Thyroid gland (tissue), 4 donors: ENCODE measurements at regions not wholly inside any gene's neighbourhood (a gene's known extent, or its start where the extent isn't known, plus 50 kb on each side); places are given as distances from the start of the nearest gene placed in this dataset.

Experiments
- CTCF ChIP-seq, 6 experiments: fragments of 200-600 bp in 3 of 6; fragments of 450-650 bp in 3 of 6; sonication (generic) in 3 of 6; IDR thresholded peaks; one replicate each; pipeline ENCODE4 v1.5.1; 2016 to 2019; ENCODE audit warnings: antibody characterized with exemption in 6 of 6, mild to moderate bottlenecking in 2 of 6, inconsistent platforms in 1 of 6, moderate library complexity in 1 of 6
- POLR2A ChIP-seq, 2 donors: fragments of 450-650 bp; IDR thresholded peaks; one replicate each; pipeline ENCODE4 v1.6.1; 2017; ENCODE audit warnings: antibody characterized with exemption in 2 of 2, mild to moderate bottlenecking in 2 of 2, moderate library complexity in 1 of 2

DNA sequence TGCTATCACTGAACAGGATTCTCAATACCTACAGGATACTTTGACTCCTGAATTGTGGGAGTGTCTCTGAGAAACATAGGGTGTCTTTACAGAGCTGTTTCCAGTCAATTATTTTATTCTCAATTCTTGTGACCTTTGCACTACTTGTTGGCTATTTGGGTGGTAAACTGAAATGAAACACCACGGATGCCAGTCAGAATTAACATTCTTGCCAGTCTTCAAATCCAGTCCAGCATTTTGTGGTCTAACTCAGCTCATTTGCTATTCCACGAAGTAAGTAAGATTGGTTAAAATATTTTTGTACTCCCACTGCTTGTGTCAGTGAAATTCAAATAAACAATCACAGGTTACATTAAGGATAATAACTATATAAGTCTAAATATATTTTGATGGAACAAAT lies 197.9 kb downstream of the ANKRD50 start:
- no peak for TF ChIP-seq CTCF (IDR thresholded peaks at IDR 0.05)
- TF ChIP-seq POLR2A (IDR thresholded peaks at IDR 0.05): no peak
